Breast epithelium (tissue), 4 donors: ENCODE measurements at regions not wholly inside any gene's neighbourhood (a gene's known extent, or its start where the extent isn't known, plus 50 kb on each side); places are given as distances from the start of the nearest gene placed in this dataset.
"Not testable (repeated sequence)": the region's sequence is repeated elsewhere in the genome, so short reads cannot be mapped to it uniquely, and the experiment has no call there.

Source experiments
- DNase-seq, 2 donors: peaks; one replicate each; pipeline ENCODE4 v3.0.0-alpha.2; 2019; ENCODE audit warnings: low spot score in 2 of 2
- H3K27ac ChIP-seq, 2 donors: fragments of 200-600 bp; sonication (generic) in 1 of 2; one replicate each; pipeline ENCODE4 v1.5.1; 2016 to 2019; ENCODE audit warnings: mild to moderate bottlenecking in 1 of 2
- H3K27me3 ChIP-seq, 2 donors: fragments of 200-600 bp; sonication (generic) in 1 of 2; one replicate each; pipeline versions ENCODE4 v1.5.1 to v1.6.0; 2017 to 2019; ENCODE audit warnings: control low read depth in 1 of 2, mild to moderate bottlenecking in 1 of 2
- H3K36me3 ChIP-seq: fragments of 200-600 bp; one replicate; pipeline ENCODE4 v1.5.1; 2019
- H3K4me1 ChIP-seq, 2 donors: fragments of 200-600 bp; sonication (generic); one replicate each; pipeline ENCODE4 v1.5.1; 2016 to 2019; ENCODE audit warnings: control low read depth in 1 of 2
- H3K4me3 ChIP-seq, 3 donors: fragments of 200-600 bp; sonication (generic); 1 replicate in 2 of 3; 2 replicates in 1 of 3; pipeline ENCODE4 v1.5.1; 2016 to 2019; ENCODE audit warnings: mild to moderate bottlenecking in 3 of 3, moderate library complexity in 2 of 3
- H3K9me3 ChIP-seq, 2 donors: fragments of 200-600 bp; sonication (generic) in 1 of 2; one replicate each; pipeline ENCODE4 v1.5.1; 2016 to 2019; ENCODE audit warnings: control low read depth in 1 of 2
- CTCF ChIP-seq, 3 donors: fragments of 450-650 bp; IDR thresholded peaks; one replicate each; pipeline ENCODE4 v1.5.1; 2016 to 2017; ENCODE audit warnings: antibody characterized with exemption in 3 of 3, mild to moderate bottlenecking in 3 of 3, moderate library complexity in 3 of 3
- POLR2A ChIP-seq: fragments of 450-650 bp; IDR thresholded peaks from one replicate; pipeline ENCODE4 v1.6.1; 2016; ENCODE audit warnings: antibody characterized with exemption, mild to moderate bottlenecking, moderate library complexity
- POLR2AphosphoS5 ChIP-seq, 3 donors: sonication (generic); formaldehyde crosslinking; IDR thresholded peaks; one replicate each; pipeline ENCODE4 v1.6.1; 2017; ENCODE audit warnings: antibody characterized with exemption in 3 of 3
- intact Hi-C: fragments of 100-400 bp; cut with DNase I; formaldehyde crosslinking; loops from one replicate; pipeline ENCODE4 v1.15.1; 2023; ENCODE audit warnings: low total_unique reads

GRCh38 chr2:63736354-63736753 lies 105.3 kb upstream of the UGP2 start:
- intact Hi-C loops, result no loop called here
- H3K4me3 ChIP-seq, result no peak overlapping the region
- H3K4me1 ChIP-seq, result peaks cover 0 to 4% of the 10 kb centered on the region in 2 donors
- no peaks in the 10 kb centered on the region for H3K36me3 ChIP-seq
- TF ChIP-seq POLR2AphosphoS5 (IDR thresholded peaks at IDR 0.05) (no peak), CTCF (IDR thresholded peaks at IDR 0.05) (no peak), POLR2A (no peak)
- DNase-seq, result no peak
- peak overlapping the region in 1 of 2 donors; percentile 7 for H3K27ac ChIP-seq
- H3K9me3 ChIP-seq, result no peaks in the 10 kb centered on the region
- no peaks in the 10 kb centered on the region for H3K27me3 ChIP-seq

- H3K27me3 ChIP-seq, result no peaks in the 10 kb centered on the region
- no peak for TF ChIP-seq POLR2A
- TF ChIP-seq CTCF (IDR thresholded peaks at IDR 0.05), result no peak
- TF ChIP-seq POLR2AphosphoS5 (IDR thresholded peaks at IDR 0.05), result no peak
- H3K36me3 ChIP-seq, result no peaks in the 10 kb centered on the region
- H3K4me1 ChIP-seq, result peaks cover 0 to 4% of the 10 kb centered on the region in 2 donors
- intact Hi-C loops, result no loop called here
- H3K4me3 ChIP-seq, result no peak overlapping the region
- H3K9me3 ChIP-seq, result no peaks in the 10 kb centered on the region
- no peak for DNase-seq
- H3K27ac ChIP-seq, result peak overlapping the region; percentile 59 to 77
Observed at GRCh38 chr2:63737081-63737751, 104.5 kb upstream of the UGP2 start.

- Histone ChIP-seq H3K4me1 (peaks cover 0 to 4% of the 10 kb centered on the region in 2 donors), H3K27me3 (no peaks in the 10 kb centered on the region), H3K27ac (peak overlapping the region; percentile 59 to 77), H3K36me3 (no peaks in the 10 kb centered on the region), H3K4me3 (no peak overlapping the region), H3K9me3 (no peaks in the 10 kb centered on the region)
- intact Hi-C loops, result no loop called here
- no peak for DNase-seq
- TF ChIP-seq POLR2A, result no peak
- no peak for TF ChIP-seq POLR2AphosphoS5 (IDR thresholded peaks at IDR 0.05)
- no peak for TF ChIP-seq CTCF (IDR thresholded peaks at IDR 0.05)
Observed at GRCh38 chr2:63738019-63738418, 103.7 kb upstream of the UGP2 start.

GRCh38 chr2:63739180-63739579 lies 102.5 kb upstream of the UGP2 start:
- H3K4me1 ChIP-seq, H3K4me3 ChIP-seq, intact Hi-C loops, H3K27me3 ChIP-seq, H3K9me3 ChIP-seq, H3K27ac ChIP-seq, H3K36me3 ChIP-seq, DNase-seq: not testable (repeated sequence)

- no peak for DNase-seq
- intact Hi-C loops, result no loop called here
- peaks cover 0 to 4% of the 10 kb centered on the region in 2 donors for H3K4me1 ChIP-seq
- no peak overlapping the region for H3K27ac ChIP-seq
- no peaks in the 10 kb centered on the region for H3K27me3 ChIP-seq
- no peak overlapping the region for H3K4me3 ChIP-seq
- TF ChIP-seq CTCF (IDR thresholded peaks at IDR 0.05) (no peak), POLR2A (no peak), POLR2AphosphoS5 (IDR thresholded peaks at IDR 0.05) (no peak)
- H3K36me3 ChIP-seq, result no peaks in the 10 kb centered on the region
- no peaks in the 10 kb centered on the region for H3K9me3 ChIP-seq
Observed at GRCh38 chr2:63740020-63740419, 101.7 kb upstream of the UGP2 start.
